Activated CD4-positive, alpha-beta T cell treated with anti-CD3 and anti-CD28 coated beads, Interleukin-2, Interleukin-4, amounts not matched to agents 100 ng/mL and 50 ng/mL, durations not matched to agents 16 hours and 8 hours (primary cell): ENCODE measurements at regions not wholly inside any gene's neighbourhood (a gene's known extent, or its start where the extent isn't known, plus 50 kb on each side); places are given as distances from the start of the nearest gene placed in this dataset.
A peak's percentile ranks its signal among the peaks of the same experiment; 100 is the strongest.
"Not testable (repeated sequence)": the region's sequence is repeated elsewhere in the genome, so short reads cannot be mapped to it uniquely, and the experiment has no call there.

Experiments
- DNase-seq: peaks from one replicate; pipeline ENCODE4 v3.0.0-alpha.2; 2020; ENCODE audit warnings: low spot score

GRCh38 chrX:83749736-83750135 lies 111.2 kb upstream of the CYLC1 start:
- DNase-seq = not testable (repeated sequence)

- not testable (repeated sequence) for DNase-seq
These were observed 110.5 kb upstream of the CYLC1 start for GRCh38 chrX:83750451-83750850.

DNA sequence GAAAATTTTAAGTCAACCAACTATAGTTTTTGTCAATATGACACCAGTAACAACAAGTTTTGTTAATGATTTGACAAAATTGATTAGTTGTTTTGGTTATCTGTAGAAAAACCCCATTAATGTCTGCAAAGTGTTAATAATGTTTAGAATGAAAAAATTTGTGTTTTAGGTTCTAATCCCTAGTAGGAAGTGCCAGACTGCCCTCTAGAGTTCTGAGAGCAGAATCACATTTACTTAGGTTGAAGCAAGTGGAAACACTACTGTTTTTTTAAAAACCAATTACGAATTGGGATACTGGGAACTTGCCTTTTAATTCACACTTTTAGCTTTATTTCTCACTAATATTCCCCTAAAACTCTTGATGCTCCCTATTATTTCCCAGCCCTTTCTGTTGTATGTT lies 101.1 kb upstream of the CYLC1 start:
- DNase-seq = peak; percentile 9

- no peak for DNase-seq
These were observed 89.3 kb upstream of the CYLC1 start for GRCh38 chrX:83771664-83772063.
